ENCODE measurements at regions not wholly inside any gene's neighbourhood (a gene's known extent, or its start where the extent isn't known, plus 50 kb on each side); places are given as distances from the start of the nearest gene placed in this dataset.

DNA sequence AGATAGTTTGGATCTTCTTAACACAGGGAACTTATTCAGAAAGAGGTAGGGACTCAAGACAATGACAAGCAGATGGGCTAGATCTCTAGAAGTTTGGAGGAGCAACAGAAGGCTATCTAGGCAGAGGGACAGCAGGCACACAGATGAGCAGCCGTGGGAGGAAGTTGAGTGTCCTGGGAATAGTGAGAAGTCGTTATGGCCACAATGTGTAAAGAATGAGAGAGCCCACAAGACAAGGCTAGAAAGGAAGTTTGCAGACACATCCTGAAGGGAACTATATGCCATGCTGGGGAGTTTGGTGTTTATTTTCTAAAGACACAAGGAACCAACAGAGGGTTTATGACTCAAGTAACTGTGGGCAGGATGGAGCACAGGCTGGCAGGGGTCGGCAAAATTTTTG lies 160.6 kb downstream of the PALM2AKAP2 start:
- TF ChIP-seq ZFP36 (IDR thresholded peaks at IDR 0.05; ENCODE audit: borderline replicate concordance, partially characterized antibody): no peak
- TF ChIP-seq NFE2L2 (conservative IDR thresholded peaks at IDR 0.05; ENCODE audit: low read length): no peak
- TF ChIP-seq, protein P1, sequence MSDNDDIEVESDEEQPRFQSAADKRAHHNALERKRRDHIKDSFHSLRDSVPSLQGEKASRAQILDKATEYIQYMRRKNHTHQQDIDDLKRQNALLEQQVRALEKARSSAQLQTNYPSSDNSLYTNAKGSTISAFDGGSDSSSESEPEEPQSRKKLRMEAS (IDR thresholded peaks at IDR 0.05): no peak
- TF ChIP-seq, protein P2, sequence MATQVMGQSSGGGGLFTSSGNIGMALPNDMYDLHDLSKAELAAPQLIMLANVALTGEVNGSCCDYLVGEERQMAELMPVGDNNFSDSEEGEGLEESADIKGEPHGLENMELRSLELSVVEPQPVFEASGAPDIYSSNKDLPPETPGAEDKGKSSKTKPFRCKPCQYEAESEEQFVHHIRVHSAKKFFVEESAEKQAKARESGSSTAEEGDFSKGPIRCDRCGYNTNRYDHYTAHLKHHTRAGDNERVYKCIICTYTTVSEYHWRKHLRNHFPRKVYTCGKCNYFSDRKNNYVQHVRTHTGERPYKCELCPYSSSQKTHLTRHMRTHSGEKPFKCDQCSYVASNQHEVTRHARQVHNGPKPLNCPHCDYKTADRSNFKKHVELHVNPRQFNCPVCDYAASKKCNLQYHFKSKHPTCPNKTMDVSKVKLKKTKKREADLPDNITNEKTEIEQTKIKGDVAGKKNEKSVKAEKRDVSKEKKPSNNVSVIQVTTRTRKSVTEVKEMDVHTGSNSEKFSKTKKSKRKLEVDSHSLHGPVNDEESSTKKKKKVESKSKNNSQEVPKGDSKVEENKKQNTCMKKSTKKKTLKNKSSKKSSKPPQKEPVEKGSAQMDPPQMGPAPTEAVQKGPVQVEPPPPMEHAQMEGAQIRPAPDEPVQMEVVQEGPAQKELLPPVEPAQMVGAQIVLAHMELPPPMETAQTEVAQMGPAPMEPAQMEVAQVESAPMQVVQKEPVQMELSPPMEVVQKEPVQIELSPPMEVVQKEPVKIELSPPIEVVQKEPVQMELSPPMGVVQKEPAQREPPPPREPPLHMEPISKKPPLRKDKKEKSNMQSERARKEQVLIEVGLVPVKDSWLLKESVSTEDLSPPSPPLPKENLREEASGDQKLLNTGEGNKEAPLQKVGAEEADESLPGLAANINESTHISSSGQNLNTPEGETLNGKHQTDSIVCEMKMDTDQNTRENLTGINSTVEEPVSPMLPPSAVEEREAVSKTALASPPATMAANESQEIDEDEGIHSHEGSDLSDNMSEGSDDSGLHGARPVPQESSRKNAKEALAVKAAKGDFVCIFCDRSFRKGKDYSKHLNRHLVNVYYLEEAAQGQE (IDR thresholded peaks at IDR 0.05): no peak
- no peak for TF ChIP-seq BHLHE40 (IDR thresholded peaks at IDR 0.05; ENCODE audit: low read depth, low read length)
- TF ChIP-seq, protein P3, sequence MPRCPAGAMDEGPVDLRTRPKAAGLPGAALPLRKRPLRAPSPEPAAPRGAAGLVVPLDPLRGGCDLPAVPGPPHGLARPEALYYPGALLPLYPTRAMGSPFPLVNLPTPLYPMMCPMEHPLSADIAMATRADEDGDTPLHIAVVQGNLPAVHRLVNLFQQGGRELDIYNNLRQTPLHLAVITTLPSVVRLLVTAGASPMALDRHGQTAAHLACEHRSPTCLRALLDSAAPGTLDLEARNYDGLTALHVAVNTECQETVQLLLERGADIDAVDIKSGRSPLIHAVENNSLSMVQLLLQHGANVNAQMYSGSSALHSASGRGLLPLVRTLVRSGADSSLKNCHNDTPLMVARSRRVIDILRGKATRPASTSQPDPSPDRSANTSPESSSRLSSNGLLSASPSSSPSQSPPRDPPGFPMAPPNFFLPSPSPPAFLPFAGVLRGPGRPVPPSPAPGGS (IDR thresholded peaks at IDR 0.05): no peak
- TF ChIP-seq, protein P4, sequence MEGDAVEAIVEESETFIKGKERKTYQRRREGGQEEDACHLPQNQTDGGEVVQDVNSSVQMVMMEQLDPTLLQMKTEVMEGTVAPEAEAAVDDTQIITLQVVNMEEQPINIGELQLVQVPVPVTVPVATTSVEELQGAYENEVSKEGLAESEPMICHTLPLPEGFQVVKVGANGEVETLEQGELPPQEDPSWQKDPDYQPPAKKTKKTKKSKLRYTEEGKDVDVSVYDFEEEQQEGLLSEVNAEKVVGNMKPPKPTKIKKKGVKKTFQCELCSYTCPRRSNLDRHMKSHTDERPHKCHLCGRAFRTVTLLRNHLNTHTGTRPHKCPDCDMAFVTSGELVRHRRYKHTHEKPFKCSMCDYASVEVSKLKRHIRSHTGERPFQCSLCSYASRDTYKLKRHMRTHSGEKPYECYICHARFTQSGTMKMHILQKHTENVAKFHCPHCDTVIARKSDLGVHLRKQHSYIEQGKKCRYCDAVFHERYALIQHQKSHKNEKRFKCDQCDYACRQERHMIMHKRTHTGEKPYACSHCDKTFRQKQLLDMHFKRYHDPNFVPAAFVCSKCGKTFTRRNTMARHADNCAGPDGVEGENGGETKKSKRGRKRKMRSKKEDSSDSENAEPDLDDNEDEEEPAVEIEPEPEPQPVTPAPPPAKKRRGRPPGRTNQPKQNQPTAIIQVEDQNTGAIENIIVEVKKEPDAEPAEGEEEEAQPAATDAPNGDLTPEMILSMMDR (IDR thresholded peaks at IDR 0.05): no peak
- TF ChIP-seq POLR2A (IDR thresholded peaks at IDR 0.05; ENCODE audit: low read length): no peak
- no peak for TF ChIP-seq FOXS1 (CRISPR knock-in tag; IDR thresholded peaks at IDR 0.05)
- TF ChIP-seq CHD4 (IDR thresholded peaks at IDR 0.05; ENCODE audit: borderline replicate concordance): no peak

Measured in A549 (cell line).